Stromal cell of bone marrow (primary cell): ENCODE measurements at regions not wholly inside any gene's neighbourhood (a gene's known extent, or its start where the extent isn't known, plus 50 kb on each side); places are given as distances from the start of the nearest gene placed in this dataset.
"Not testable (repeated sequence)": the region's sequence is repeated elsewhere in the genome, so short reads cannot be mapped to it uniquely, and the experiment has no call there.

Source experiments
- DNase-seq: peaks from one replicate; pipeline ENCODE4 v3.0.0-alpha.2; 2012; ENCODE audit warnings: low read depth

GRCh38 chr1:88296227-88296626 lies 387.8 kb upstream of the PKN2 start:
- no peak for DNase-seq

- no peak for DNase-seq
Measured at GRCh38 chr1:88296642-88297041, 387.4 kb upstream of the PKN2 start.

GRCh38 chr1:88298506-88298905 lies 385.6 kb upstream of the PKN2 start:
- no peak for DNase-seq

- DNase-seq: no peak
Measured at GRCh38 chr1:88300752-88301263, 383.3 kb upstream of the PKN2 start.

GRCh38 chr1:88302843-88303486 lies 381.1 kb upstream of the PKN2 start:
- DNase-seq: peak; percentile 21

GRCh38 chr1:88311265-88311664 lies 372.8 kb upstream of the PKN2 start:
- no peak for DNase-seq

- DNase-seq: no peak
Measured at GRCh38 chr1:88311907-88312306, 372.2 kb upstream of the PKN2 start.

- no peak for DNase-seq
Measured at GRCh38 chr1:88317396-88317795, 366.7 kb upstream of the PKN2 start.

GRCh38 chr1:88318740-88319139 lies 365.3 kb upstream of the PKN2 start:
- DNase-seq: no peak

GRCh38 chr1:88320291-88320690 lies 363.8 kb upstream of the PKN2 start:
- no peak for DNase-seq

- no peak for DNase-seq
Measured at GRCh38 chr1:88321706-88322105, 362.4 kb upstream of the PKN2 start.

- DNase-seq: no peak
Measured at GRCh38 chr1:88324899-88325298, 359.2 kb upstream of the PKN2 start.

- peak; percentile 76 for DNase-seq
Measured at GRCh38 chr1:88327391-88328267, 356.4 kb upstream of the PKN2 start.

GRCh38 chr1:88330201-88330600 lies 353.9 kb upstream of the PKN2 start:
- no peak for DNase-seq

- DNase-seq: no peak
Measured at GRCh38 chr1:88333086-88333695, 350.9 kb upstream of the PKN2 start.

GRCh38 chr1:88341447-88341846 lies 342.6 kb upstream of the PKN2 start:
- no peak for DNase-seq

GRCh38 chr1:88342081-88342480 lies 342.0 kb upstream of the PKN2 start:
- DNase-seq: not testable (repeated sequence)

GRCh38 chr1:88350648-88351047 lies 333.4 kb upstream of the PKN2 start:
- no peak for DNase-seq

GRCh38 chr1:88351960-88352359 lies 332.1 kb upstream of the PKN2 start:
- no peak for DNase-seq

GRCh38 chr1:88354256-88354655 lies 329.8 kb upstream of the PKN2 start:
- no peak for DNase-seq

GRCh38 chr1:88357729-88358128 lies 326.3 kb upstream of the PKN2 start:
- DNase-seq: no peak

- DNase-seq: no peak
Measured at GRCh38 chr1:88371436-88372023, 312.5 kb upstream of the PKN2 start.

GRCh38 chr1:88375977-88376376 lies 308.1 kb upstream of the PKN2 start:
- no peak for DNase-seq
